MM.1S (cell line): ENCODE measurements at regions not wholly inside any gene's neighbourhood (a gene's known extent, or its start where the extent isn't known, plus 50 kb on each side); places are given as distances from the start of the nearest gene placed in this dataset.
"Not testable (repeated sequence)": the region's sequence is repeated elsewhere in the genome, so short reads cannot be mapped to it uniquely, and the experiment has no call there.

ENCODE experiments used
- DNase-seq: peaks from one replicate; pipeline ENCODE4 v3.0.0-alpha.2; 2015
- H2AFZ ChIP-seq: fragments of 300-600 bp; sonication (generic); 2 replicates; pipeline ENCODE4 v1.6.0; 2016; ENCODE audit warnings: antibody characterized with exemption, low read length
- H3F3A ChIP-seq: fragments of 300-600 bp; sonication (generic); 2 replicates; pipeline ENCODE4 v1.6.1; 2016; ENCODE audit warnings: mild to moderate bottlenecking, antibody characterized with exemption, low read length, moderate library complexity, mixed read lengths; ENCODE audit not compliant: insufficient read depth
- H3K27ac ChIP-seq: fragments of 300-600 bp; sonication (generic); 2 replicates; pipeline ENCODE4 v1.5.1; 2016; ENCODE audit warnings: mild to moderate bottlenecking, low read length
- H3K27me3 ChIP-seq: fragments of 300-600 bp; sonication (generic); replicated peaks from 2 replicates; pipeline ENCODE4 v1.6.0; 2016; ENCODE audit warnings: low read length; ENCODE audit not compliant: insufficient read depth
- H3K36me3 ChIP-seq: fragments of 300-600 bp; sonication (generic); replicated peaks from 2 replicates; pipeline ENCODE4 v1.6.1; 2016; ENCODE audit warnings: mild to moderate bottlenecking, low read length, mixed read lengths; ENCODE audit not compliant: insufficient read depth
- H3K4me1 ChIP-seq: fragments of 300-600 bp; sonication (generic); 2 replicates; pipeline ENCODE4 v1.6.1; 2016; ENCODE audit warnings: low read length, mixed read lengths
- H3K4me2 ChIP-seq: fragments of 300-600 bp; sonication (generic); 2 replicates; pipeline ENCODE4 v1.6.0; 2016; ENCODE audit warnings: low read depth, low read length
- H3K4me3 ChIP-seq: fragments of 300-600 bp; sonication (generic); 2 replicates; pipeline ENCODE4 v1.5.1; 2016; ENCODE audit warnings: low read length, mixed read lengths
- H3K79me2 ChIP-seq: fragments of 300-600 bp; sonication (generic); 2 replicates; pipeline ENCODE4 v1.6.1; 2016; ENCODE audit warnings: mixed run types, low read length, mixed read lengths
- H3K9ac ChIP-seq: fragments of 300-600 bp; sonication (generic); 2 replicates; pipeline ENCODE4 v1.6.1; 2016; ENCODE audit warnings: low read length, mixed read lengths
- H3K9me2 ChIP-seq: fragments of 300-600 bp; sonication (generic); replicated peaks from 2 replicates; pipeline ENCODE4 v1.6.1; 2016; ENCODE audit warnings: mild to moderate bottlenecking, low read length, mixed read lengths; ENCODE audit not compliant: insufficient read depth
- H3K9me3 ChIP-seq: fragments of 300-600 bp; sonication (generic); replicated peaks from 2 replicates; pipeline ENCODE4 v1.6.1; 2016; ENCODE audit warnings: mild to moderate bottlenecking, low read length, mixed read lengths; ENCODE audit not compliant: insufficient read depth
- H4K20me1 ChIP-seq: fragments of 300-600 bp; sonication (generic); 2 replicates; pipeline ENCODE4 v1.6.1; 2016; ENCODE audit warnings: mild to moderate bottlenecking, low read length, moderate library complexity, mixed read lengths; ENCODE audit not compliant: insufficient read depth
- CTCF ChIP-seq: fragments of 300-600 bp; sonication (generic); IDR thresholded peaks from 2 replicates; pipeline ENCODE4 v1.5.1; 2016; ENCODE audit warnings: antibody characterized with exemption, low read length, mixed read lengths
- EZH2 ChIP-seq: fragments of 300-600 bp; sonication (generic); optimal IDR thresholded peaks from 2 replicates; pipeline ENCODE3; 2017; ENCODE audit warnings: low read depth, mild to moderate bottlenecking, antibody characterized with exemption, low read length, mixed read lengths
- EZH2phosphoT487 ChIP-seq: fragments of 300-600 bp; sonication (generic); IDR thresholded peaks from 2 replicates; pipeline ENCODE4 v1.6.1; 2018; ENCODE audit warnings: antibody characterized with exemption, low read length

DNA sequence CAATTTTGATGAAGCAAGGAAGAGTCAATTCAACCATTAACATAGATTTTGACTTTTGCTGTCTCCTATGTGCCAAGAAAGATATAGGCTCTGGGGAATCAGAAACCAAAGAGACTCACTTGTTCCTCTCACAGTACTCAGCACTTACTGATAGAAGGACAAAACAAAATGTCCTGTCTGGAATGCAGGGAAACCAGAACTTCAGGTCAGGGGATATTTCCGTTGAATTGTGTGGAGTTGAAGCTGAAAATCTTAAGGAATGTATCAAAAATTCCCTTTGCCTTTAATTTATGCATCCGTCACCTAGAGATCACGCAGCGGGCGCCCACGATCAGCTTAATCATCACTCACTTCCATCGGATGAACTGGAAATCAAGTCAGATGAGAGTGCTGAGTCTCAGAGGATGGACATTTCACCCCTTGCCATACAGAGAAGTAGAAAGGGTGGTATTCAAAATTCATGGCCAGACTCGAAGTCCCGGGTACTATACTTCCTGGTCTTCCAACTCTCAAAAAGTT lies 63.2 kb upstream of the ALDH3B2 start:
- H3F3A ChIP-seq, H3K4me2 ChIP-seq, H2AFZ ChIP-seq, H3K9ac ChIP-seq, H3K4me3 ChIP-seq, H3K36me3 ChIP-seq, H3K27me3 ChIP-seq, H3K79me2 ChIP-seq, DNase-seq, H3K27ac ChIP-seq, H4K20me1 ChIP-seq, H3K9me2 ChIP-seq, H3K9me3 ChIP-seq, H3K4me1 ChIP-seq: not testable (repeated sequence)

DNA sequence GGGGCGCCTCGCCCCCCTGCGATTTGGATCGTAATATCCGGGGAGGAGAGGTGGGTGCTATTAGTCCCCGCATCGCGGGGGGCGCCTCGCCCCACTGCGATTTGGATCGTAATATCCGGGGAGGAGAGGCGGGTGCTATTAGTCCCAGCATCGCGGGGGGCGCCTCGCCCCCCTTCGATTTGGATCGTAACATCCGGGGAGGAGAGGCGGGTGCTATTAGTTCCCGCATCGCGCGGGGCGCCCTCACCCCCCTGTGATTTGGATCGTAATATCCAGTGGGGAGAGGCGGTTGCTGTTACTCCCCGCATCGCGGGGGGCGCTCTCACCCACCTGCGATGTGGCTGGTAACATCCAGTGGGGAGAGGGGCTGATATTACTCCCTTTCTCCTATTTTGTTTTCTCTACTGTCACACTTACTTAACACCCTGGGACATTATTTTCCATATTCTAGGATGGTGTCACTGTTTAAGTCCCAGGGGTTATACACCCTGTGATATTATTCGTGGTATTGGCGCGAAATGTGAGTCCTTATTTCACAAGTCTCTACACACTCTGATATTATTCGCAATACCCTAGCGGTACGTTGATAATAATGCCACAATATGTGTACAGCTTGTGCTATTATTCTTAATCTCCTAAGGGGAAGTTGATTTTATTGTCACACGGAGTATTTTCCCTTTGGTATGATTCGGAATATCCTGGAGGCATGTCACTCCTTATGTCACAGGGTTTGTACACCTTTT lies 57.8 kb upstream of the ALDH3B2 start:
- Histone ChIP-seq H3K4me3 (no peak overlapping the region), H3K9me2 (no peaks in the 10 kb centered on the region), H4K20me1 (no peaks in the 10 kb centered on the region), H3F3A (no peaks in the 10 kb centered on the region), H3K36me3 (no peaks in the 10 kb centered on the region), H3K9me3 (no peaks in the 10 kb centered on the region), H3K9ac (no peak overlapping the region), H3K79me2 (no peaks in the 10 kb centered on the region), H3K4me2 (no peak overlapping the region), H3K27me3 (no peaks in the 10 kb centered on the region), H3K27ac (no peak overlapping the region), H3K4me1 (no peaks in the 10 kb centered on the region), H2AFZ (no peak overlapping the region)
- no peak for DNase-seq
- TF ChIP-seq EZH2phosphoT487 (no peak), CTCF (peak; percentile 21; the same call in 1 of the 2 replicates), EZH2 (no peak)

DNA sequence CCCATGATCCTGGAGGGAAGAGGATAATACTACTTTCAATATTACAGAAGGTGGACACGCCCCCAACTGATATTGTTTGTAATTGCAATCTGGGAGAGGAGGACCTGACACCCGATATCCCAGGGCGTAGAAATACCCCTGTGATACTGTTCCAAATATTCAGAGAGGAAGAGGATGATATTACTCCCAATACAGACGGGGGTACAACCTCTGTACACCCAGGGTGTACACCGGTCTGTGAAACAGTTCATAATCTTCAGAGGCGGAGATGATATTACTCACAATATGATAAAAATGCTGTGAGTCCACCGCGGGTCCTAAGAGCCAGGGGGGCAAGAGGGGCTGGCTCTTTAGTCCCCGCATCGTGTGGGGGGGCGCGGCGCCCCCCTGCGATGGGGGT lies 57.2 kb upstream of the ALDH3B2 start:
- Histone ChIP-seq H3K27ac (no peak overlapping the region), H4K20me1 (no peaks in the 10 kb centered on the region), H3K9ac (no peak overlapping the region), H3K4me3 (no peak overlapping the region), H3K36me3 (no peaks in the 10 kb centered on the region), H3K9me2 (no peaks in the 10 kb centered on the region), H3K4me2 (no peak overlapping the region), H3F3A (no peaks in the 10 kb centered on the region), H3K9me3 (no peaks in the 10 kb centered on the region), H3K4me1 (no peaks in the 10 kb centered on the region), H2AFZ (no peak overlapping the region), H3K27me3 (no peaks in the 10 kb centered on the region), H3K79me2 (no peaks in the 10 kb centered on the region)
- no peak for DNase-seq
- TF ChIP-seq EZH2phosphoT487, result no peak
- TF ChIP-seq CTCF, result no peak
- no peak for TF ChIP-seq EZH2

DNA sequence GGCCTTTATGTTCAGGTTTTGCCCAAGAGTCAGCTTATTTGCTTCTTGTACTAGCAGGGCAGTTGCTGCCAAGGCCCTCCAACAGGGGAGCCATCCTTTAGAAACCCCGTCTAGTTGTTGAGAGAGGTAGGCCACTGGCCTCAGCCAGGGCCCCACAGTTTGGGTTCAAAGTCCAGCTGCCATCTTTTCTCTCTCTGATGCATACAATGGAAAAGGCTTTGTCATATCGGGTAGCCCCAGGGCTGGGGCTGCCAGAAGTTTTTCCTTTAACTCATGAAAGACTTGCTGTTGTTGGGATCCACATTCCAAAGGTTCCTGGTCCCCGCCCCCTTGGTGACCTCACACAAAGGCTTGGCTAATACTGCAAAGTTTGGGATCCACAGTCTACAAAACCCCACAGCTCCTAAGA lies 53.7 kb upstream of the ALDH3B2 start:
- not testable (repeated sequence) for H3K4me2 ChIP-seq, H3K4me1 ChIP-seq, H3K36me3 ChIP-seq, H3K9me2 ChIP-seq, H3K9me3 ChIP-seq, H4K20me1 ChIP-seq, H3K4me3 ChIP-seq, DNase-seq, H3K79me2 ChIP-seq, H3F3A ChIP-seq, H2AFZ ChIP-seq, H3K27ac ChIP-seq, H3K27me3 ChIP-seq, H3K9ac ChIP-seq
